SK-N-SH (cell line): ENCODE measurements at regions not wholly inside any gene's neighbourhood (a gene's known extent, or its start where the extent isn't known, plus 50 kb on each side); places are given as distances from the start of the nearest gene placed in this dataset.

Experiments used
- CTCF ChIA-PET: fragments of 300-600, 350-600 bp; formaldehyde crosslinking; extraction: SDS; loops from one replicate; lab custom pipeline; 2021; lab: Yijun Ruan, JAX
- POLR2A ChIA-PET: fragments of 350-600 bp; sonication (Branson Sonifier 250); formaldehyde crosslinking; extraction: SDS; loops from one replicate; lab custom pipeline; 2020; ENCODE audit warnings: antibody characterized with exemption, inconsistent platforms; lab: Yijun Ruan, JAX
- DNase-seq: peaks from one replicate; pipeline ENCODE4 v3.0.0; 2012
- H2AFZ ChIP-seq: fragments of 200-600 bp; sonication (generic); 2 replicates; pipeline ENCODE4 v1.8.1; 2016; ENCODE audit warnings: antibody characterized with exemption, mild to moderate bottlenecking, low read depth
- H3F3A ChIP-seq: fragments of 200-600 bp; sonication (generic); replicated peaks from 2 replicates; pipeline ENCODE3; 2016; ENCODE audit warnings: antibody characterized with exemption, mild to moderate bottlenecking; ENCODE audit not compliant: insufficient read depth
- H3K27ac ChIP-seq, 2 experiments: fragments of 200-500 bp in 1 of 2; fragments of 200-600 bp in 1 of 2; sonication (Bioruptor generic) in 1 of 2; sonication (generic), shearing (Covaris generic) in 1 of 2; 2 replicates each; pipeline versions ENCODE4 v1.5.1 to v1.6.1; 2014 to 2016; ENCODE audit warnings: low read depth in 2 of 2, inconsistent platforms in 1 of 2, low read length in 1 of 2, mild to moderate bottlenecking in 1 of 2, mixed read lengths in 1 of 2
- H3K27me3 ChIP-seq: fragments of 200-600 bp; sonication (generic), shearing (Covaris generic); 2 replicates; pipeline ENCODE4 v1.6.1; 2016; ENCODE audit warnings: mixed run types; ENCODE audit not compliant: insufficient read depth
- H3K36me3 ChIP-seq, 2 experiments: fragments of 200-500 bp in 1 of 2; fragments of 200-600 bp in 1 of 2; sonication (Bioruptor generic) in 1 of 2; sonication (generic) in 1 of 2; replicated peaks in 1 of 2; 2 replicates each; pipeline versions ENCODE3 to v1.5.1; 2014 to 2016; ENCODE audit warnings: low read length in 1 of 2, mild to moderate bottlenecking in 1 of 2; ENCODE audit not compliant: insufficient read depth in 2 of 2, control insufficient read depth in 1 of 2
- H3K4me1 ChIP-seq, 2 experiments: fragments of 200-500 bp in 1 of 2; fragments of 200-600 bp in 1 of 2; sonication (Bioruptor generic) in 1 of 2; sonication (generic), shearing (Covaris generic) in 1 of 2; 2 replicates each; pipeline versions ENCODE4 v1.5.1 to v1.6.1; 2014 to 2016; ENCODE audit warnings: low read depth in 1 of 2, low read length in 1 of 2, mixed run types in 1 of 2; ENCODE audit not compliant: insufficient read depth in 2 of 2, control insufficient read depth in 1 of 2
- H3K4me2 ChIP-seq: fragments of 200-600 bp; sonication (generic), shearing (Covaris generic); 2 replicates; pipeline ENCODE4 v1.6.1; 2017; ENCODE audit warnings: mixed run types
- H3K4me3 ChIP-seq, 2 experiments: fragments of 200-500 bp in 1 of 2; fragments of 200-600 bp in 1 of 2; sonication (Bioruptor generic) in 1 of 2; sonication (generic), shearing (Covaris generic) in 1 of 2; 2 replicates each; pipeline versions ENCODE4 v1.5.1 to v1.8.1; 2014 to 2016; ENCODE audit warnings: low read depth in 2 of 2, inconsistent platforms in 1 of 2, low read length in 1 of 2, mild to moderate bottlenecking in 1 of 2, mixed read lengths in 1 of 2, moderate library complexity in 1 of 2
- H3K79me2 ChIP-seq: fragments of 200-600 bp; sonication (generic); 2 replicates; pipeline ENCODE4 v1.8.1; 2017; ENCODE audit warnings: mild to moderate bottlenecking; ENCODE audit not compliant: insufficient read depth
- H3K9ac ChIP-seq: fragments of 200-600 bp; sonication (generic); 2 replicates; pipeline ENCODE4 v1.6.1; 2017; ENCODE audit warnings: mixed run types
- H3K9me2 ChIP-seq: fragments of 200-600 bp; sonication (generic); 2 replicates; pipeline ENCODE4 v1.6.1; 2017; ENCODE audit warnings: mixed run types
- H3K9me3 ChIP-seq: fragments of 200-600 bp; sonication (generic); 2 replicates; pipeline ENCODE4 v1.6.1; 2017; ENCODE audit warnings: mixed run types, mild to moderate bottlenecking, moderate library complexity
- H4K20me1 ChIP-seq: fragments of 200-600 bp; sonication (generic); 2 replicates; pipeline ENCODE4 v1.6.1; 2017; ENCODE audit warnings: mild to moderate bottlenecking, mixed run types; ENCODE audit not compliant: insufficient read depth
- CHD2 ChIP-seq: fragments of 150-350 bp; IDR thresholded peaks from 2 replicates; pipeline ENCODE4 v1.6.1; 2018; ENCODE audit warnings: low read length; ENCODE audit not compliant: partially characterized antibody
- ELF1 ChIP-seq: IDR thresholded peaks from 2 replicates; pipeline ENCODE4 v1.4.0; 2012
- EP300 ChIP-seq, 2 experiments: IDR thresholded peaks; 2 replicates each; pipeline versions ENCODE4 v1.4.0 to v1.6.1; 2012; ENCODE audit warnings: borderline replicate concordance in 1 of 2, low read depth in 1 of 2, low read length in 1 of 2
- EZH2phosphoT487 ChIP-seq: fragments of 200-600 bp; sonication (generic); IDR thresholded peaks from 2 replicates; pipeline ENCODE4 v1.6.1; 2017; ENCODE audit warnings: low read depth, mixed run types, mild to moderate bottlenecking, antibody characterized with exemption, moderate library complexity, borderline replicate concordance
- JUND ChIP-seq: IDR thresholded peaks from 2 replicates; pipeline ENCODE4 v1.4.0; 2012
- MXI1 ChIP-seq: IDR thresholded peaks from 2 replicates; pipeline ENCODE4 v1.6.1; 2012; ENCODE audit warnings: mild to moderate bottlenecking, low read depth, low read length, improper control_type of control experiment
- NFIC ChIP-seq: IDR thresholded peaks from 2 replicates; pipeline ENCODE4 v1.4.0; 2012; ENCODE audit warnings: borderline replicate concordance
- NRF1 ChIP-seq: IDR thresholded peaks from 2 replicates; pipeline ENCODE4 v1.6.1; 2012; ENCODE audit warnings: low read depth, mild to moderate bottlenecking, low read length
- RAD21 ChIP-seq: IDR thresholded peaks from 2 replicates; pipeline ENCODE4 v1.6.1; 2012; ENCODE audit warnings: mild to moderate bottlenecking, low read length
- RCOR1 ChIP-seq: fragments of 150-350 bp; IDR thresholded peaks from 2 replicates; pipeline ENCODE4 v1.6.1; 2017; ENCODE audit warnings: antibody characterized with exemption, low read length
- RXRA ChIP-seq: IDR thresholded peaks from 2 replicates; pipeline ENCODE4 v1.4.0; 2012; ENCODE audit warnings: low read depth, mild to moderate bottlenecking, borderline replicate concordance
- TAF1 ChIP-seq: IDR thresholded peaks from 2 replicates; pipeline ENCODE4 v1.6.1; 2012; ENCODE audit warnings: low read depth, mild to moderate bottlenecking, low read length, moderate library complexity, borderline replicate concordance
- TCF12 ChIP-seq: IDR thresholded peaks from 2 replicates; pipeline ENCODE4 v1.4.0; 2012
- YY1 ChIP-seq: IDR thresholded peaks from 2 replicates; pipeline ENCODE4 v1.4.0; 2012; ENCODE audit warnings: low read depth, mild to moderate bottlenecking
- WGBS: methylation state at CpG from one replicate; pipeline ENCODE4 v1.1.6; 2017; ENCODE audit warnings: low lambda C conversion rate; 5-methylcytosine and 5-hydroxymethylcytosine counted together
- TF ChIP-seq, protein P1 (sequence below): IDR thresholded peaks from 2 replicates; pipeline ENCODE4 v1.4.0; 2012; ENCODE audit warnings: low read depth, borderline replicate concordance
- TF ChIP-seq, protein P2 (sequence below): fragments of 150-350 bp; IDR thresholded peaks from 2 replicates; pipeline ENCODE4 v1.6.1; 2016; ENCODE audit warnings: mild to moderate bottlenecking, low read depth, low read length
- TF ChIP-seq, protein P3 (sequence below): IDR thresholded peaks from 2 replicates; pipeline ENCODE4 v1.4.0; 2012; ENCODE audit warnings: low read depth

DNA sequence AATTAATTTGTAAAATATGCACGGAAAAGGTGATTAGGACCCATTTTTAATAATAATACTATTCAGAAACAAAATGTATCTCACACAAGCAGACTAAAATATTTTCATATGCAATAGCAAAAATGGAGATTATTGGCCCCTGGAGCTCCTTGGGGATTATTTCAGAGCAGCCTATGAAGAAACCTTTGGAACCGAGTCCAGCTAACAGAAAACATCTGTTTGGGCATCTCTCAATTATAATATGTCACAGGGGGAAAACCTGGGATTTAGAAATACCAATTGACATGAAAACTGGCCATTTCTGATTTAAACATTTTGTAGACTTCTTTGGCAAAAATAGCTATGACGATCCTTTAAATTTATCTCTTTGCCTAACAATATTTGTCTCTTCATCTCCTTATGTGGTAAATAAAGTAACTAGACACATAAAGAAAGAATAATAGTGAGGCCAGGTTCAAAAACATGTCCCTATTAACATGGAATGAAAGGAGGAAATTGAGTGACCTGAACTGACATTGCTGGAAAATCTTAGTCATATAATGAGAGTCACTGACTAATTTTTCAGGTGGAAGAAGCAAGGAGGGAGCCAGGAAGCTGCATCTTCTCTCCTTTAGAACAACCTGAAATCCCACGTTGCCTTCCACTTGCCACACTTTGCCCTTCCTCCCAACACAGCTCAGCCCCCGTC lies 199.0 kb downstream of the SOD2 start:
- Histone ChIP-seq H3F3A (no peaks in the 10 kb centered on the region), H3K4me2 (no peak overlapping the region), H3K27me3 (no peaks in the 10 kb centered on the region; the same call in 1 of the 2 replicates), H3K27ac (no peak overlapping the region), H3K4me1 (no peaks in the 10 kb centered on the region), H4K20me1 (no peaks in the 10 kb centered on the region), H3K9ac (no peak overlapping the region), H3K9me3 (no peaks in the 10 kb centered on the region; the same call in 1 of the 2 replicates), H3K9me2 (no peaks in the 10 kb centered on the region), H3K4me3 (no peak overlapping the region), H3K36me3 (no peaks in the 10 kb centered on the region), H2AFZ (no peak overlapping the region), H3K79me2 (no peaks in the 10 kb centered on the region)
- POLR2A ChIA-PET, result no interaction called here
- WGBS, result under 1% methylated on average over 5 of the region's 5 CpGs
- CTCF ChIA-PET, result interaction anchor here (1.5 kb wide), 1 partner anchor 241 kb away, joined by 4 read pairs; no protein-coding TSS in a partner anchor
- no peak for DNase-seq
- TF ChIP-seq MXI1, result no peak
- TF ChIP-seq, protein P1, sequence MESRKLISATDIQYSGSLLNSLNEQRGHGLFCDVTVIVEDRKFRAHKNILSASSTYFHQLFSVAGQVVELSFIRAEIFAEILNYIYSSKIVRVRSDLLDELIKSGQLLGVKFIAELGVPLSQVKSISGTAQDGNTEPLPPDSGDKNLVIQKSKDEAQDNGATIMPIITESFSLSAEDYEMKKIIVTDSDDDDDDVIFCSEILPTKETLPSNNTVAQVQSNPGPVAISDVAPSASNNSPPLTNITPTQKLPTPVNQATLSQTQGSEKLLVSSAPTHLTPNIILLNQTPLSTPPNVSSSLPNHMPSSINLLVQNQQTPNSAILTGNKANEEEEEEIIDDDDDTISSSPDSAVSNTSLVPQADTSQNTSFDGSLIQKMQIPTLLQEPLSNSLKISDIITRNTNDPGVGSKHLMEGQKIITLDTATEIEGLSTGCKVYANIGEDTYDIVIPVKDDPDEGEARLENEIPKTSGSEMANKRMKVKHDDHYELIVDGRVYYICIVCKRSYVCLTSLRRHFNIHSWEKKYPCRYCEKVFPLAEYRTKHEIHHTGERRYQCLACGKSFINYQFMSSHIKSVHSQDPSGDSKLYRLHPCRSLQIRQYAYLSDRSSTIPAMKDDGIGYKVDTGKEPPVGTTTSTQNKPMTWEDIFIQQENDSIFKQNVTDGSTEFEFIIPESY, result no peak
- TF ChIP-seq TAF1, result no peak
- no peak for TF ChIP-seq EZH2phosphoT487

DNA sequence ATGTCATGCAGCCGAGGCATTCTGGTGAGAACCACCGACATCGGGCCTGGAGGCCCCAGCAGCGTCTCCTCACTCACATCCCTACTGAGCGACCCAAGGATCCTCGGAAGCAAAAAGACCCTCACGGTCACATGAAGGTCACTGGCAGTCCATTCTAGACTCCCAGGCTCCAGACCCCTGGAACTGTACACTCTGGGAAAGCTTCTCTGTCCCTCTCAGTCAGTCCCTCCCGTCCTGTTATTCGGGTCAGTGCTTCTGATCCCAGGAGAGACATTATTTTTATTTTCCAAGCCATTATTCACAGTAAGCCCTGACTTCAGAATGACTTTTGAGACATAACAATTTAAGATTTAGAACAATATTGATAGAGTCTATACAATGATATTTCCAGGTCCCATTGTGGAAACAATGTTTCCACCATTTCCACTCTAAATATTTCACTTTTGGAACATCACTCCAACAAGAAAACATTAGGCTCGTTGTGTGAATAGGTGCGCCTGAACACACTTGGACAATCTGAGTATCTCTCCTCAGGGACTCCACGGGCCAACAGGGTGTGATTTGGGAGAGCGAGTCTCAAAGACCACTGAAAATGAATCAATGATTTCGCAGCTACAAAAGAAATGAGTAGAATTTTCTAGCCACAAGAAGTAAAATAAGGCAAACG lies 199.7 kb downstream of the SOD2 start:
- Histone ChIP-seq H3K9ac (no peak overlapping the region), H3K27ac (no peak overlapping the region), H3K9me3 (no peaks in the 10 kb centered on the region; the same call in 1 of the 2 replicates), H3F3A (no peaks in the 10 kb centered on the region), H3K79me2 (no peaks in the 10 kb centered on the region), H3K4me1 (no peaks in the 10 kb centered on the region), H4K20me1 (no peaks in the 10 kb centered on the region), H3K4me3 (no peak overlapping the region), H3K4me2 (no peak overlapping the region), H3K27me3 (no peaks in the 10 kb centered on the region; the same call in 1 of the 2 replicates), H3K9me2 (no peaks in the 10 kb centered on the region), H2AFZ (no peak overlapping the region), H3K36me3 (no peaks in the 10 kb centered on the region)
- POLR2A ChIA-PET, result no interaction called here
- TF ChIP-seq JUND (no peak), TCF12 (no peak), EP300 (IDR thresholded peaks at IDR 0.05; ENCODE audit: borderline replicate concordance in 1 of 2, low read depth in 1 of 2, low read length in 1 of 2) (no peak), RAD21 (no peak), NFIC (no peak), MXI1 (no peak), YY1 (no peak), NRF1 (no peak), CHD2 (no peak), ELF1 (no peak), RCOR1 (no peak), RXRA (no peak)
- TF ChIP-seq, protein P2, sequence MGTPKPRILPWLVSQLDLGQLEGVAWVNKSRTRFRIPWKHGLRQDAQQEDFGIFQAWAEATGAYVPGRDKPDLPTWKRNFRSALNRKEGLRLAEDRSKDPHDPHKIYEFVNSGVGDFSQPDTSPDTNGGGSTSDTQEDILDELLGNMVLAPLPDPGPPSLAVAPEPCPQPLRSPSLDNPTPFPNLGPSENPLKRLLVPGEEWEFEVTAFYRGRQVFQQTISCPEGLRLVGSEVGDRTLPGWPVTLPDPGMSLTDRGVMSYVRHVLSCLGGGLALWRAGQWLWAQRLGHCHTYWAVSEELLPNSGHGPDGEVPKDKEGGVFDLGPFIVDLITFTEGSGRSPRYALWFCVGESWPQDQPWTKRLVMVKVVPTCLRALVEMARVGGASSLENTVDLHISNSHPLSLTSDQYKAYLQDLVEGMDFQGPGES, result no peak
- TF ChIP-seq, protein P3, sequence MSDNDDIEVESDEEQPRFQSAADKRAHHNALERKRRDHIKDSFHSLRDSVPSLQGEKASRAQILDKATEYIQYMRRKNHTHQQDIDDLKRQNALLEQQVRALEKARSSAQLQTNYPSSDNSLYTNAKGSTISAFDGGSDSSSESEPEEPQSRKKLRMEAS, result no peak
- TF ChIP-seq, protein P1, result no peak
- CTCF ChIA-PET, result interaction anchor here (1.5 kb wide), 1 partner anchor 241 kb away, joined by 4 read pairs; no protein-coding TSS in a partner anchor
- no peak for DNase-seq
- 2% methylated on average over 12 of the region's 15 CpGs for WGBS
